Cardiac fibroblast (primary cell): ENCODE measurements at regions not wholly inside any gene's neighbourhood (a gene's known extent, or its start where the extent isn't known, plus 50 kb on each side); places are given as distances from the start of the nearest gene placed in this dataset.

Experiments used
- DNase-seq, 2 donors: peaks; one replicate each; pipeline versions ENCODE4 v3.0.0 to v3.0.0-alpha.2; 2010; ENCODE audit warnings: low read depth in 2 of 2
- H3K4me3 ChIP-seq, 2 donors: replicated peaks in 1 of 2; 1 replicate in 1 of 2; 2 replicates in 1 of 2; pipeline ENCODE4 v1.5.1; 2011; ENCODE audit warnings: low read depth in 2 of 2, low read length in 2 of 2, mild to moderate bottlenecking in 2 of 2, moderate library complexity in 1 of 2
- CTCF ChIP-seq: IDR thresholded peaks from one replicate; pipeline ENCODE4 v1.5.1; 2011; ENCODE audit warnings: low read depth, mild to moderate bottlenecking, low read length, inconsistent platforms

- no peak for TF ChIP-seq CTCF
- no peak for DNase-seq
- no peak overlapping the region for H3K4me3 ChIP-seq
Measured at GRCh38 chr3:177778633-177779032, 581.4 kb upstream of the TBL1XR1 start.

- peak; percentile 40 to 95 for DNase-seq
- TF ChIP-seq CTCF = no peak
Measured at GRCh38 chr3:177781686-177782161, 584.4 kb upstream of the TBL1XR1 start.

GRCh38 chr3:177783338-177783737, 586.1 kb upstream of the TBL1XR1 start:
- DNase-seq = no peak
- no peak overlapping the region for H3K4me3 ChIP-seq
- no peak for TF ChIP-seq CTCF

More at GRCh38 chr3:177781686-177782161, 584.4 kb upstream of the TBL1XR1 start:
- no peak overlapping the region for H3K4me3 ChIP-seq

- no peak overlapping the region for H3K4me3 ChIP-seq
- DNase-seq = no peak
- TF ChIP-seq CTCF = no peak
Measured at GRCh38 chr3:177783767-177784166, 586.5 kb upstream of the TBL1XR1 start.

- H3K4me3 ChIP-seq = no peak overlapping the region
- TF ChIP-seq CTCF = no peak
- no peak for DNase-seq
Measured at GRCh38 chr3:177787279-177788041, 590.2 kb upstream of the TBL1XR1 start.

GRCh38 chr3:177789500-177789899, 592.2 kb upstream of the TBL1XR1 start:
- TF ChIP-seq CTCF = no peak
- DNase-seq = no peak
- H3K4me3 ChIP-seq = no peak overlapping the region
